ENCODE measurements at regions not wholly inside any gene's neighbourhood (a gene's known extent, or its start where the extent isn't known, plus 50 kb on each side); places are given as distances from the start of the nearest gene placed in this dataset.

GRCh38 chr19:29385191-29385795 is 140.5 kb upstream of the VSTM2B start:
- TF ChIP-seq CTCF (IDR thresholded peaks at IDR 0.05): no peak
- TF ChIP-seq EP300 (IDR thresholded peaks at IDR 0.05): no peak
- TF ChIP-seq POLR2A (IDR thresholded peaks at IDR 0.05): no peak
